H9 (cell line): ENCODE measurements at regions not wholly inside any gene's neighbourhood (a gene's known extent, or its start where the extent isn't known, plus 50 kb on each side); places are given as distances from the start of the nearest gene placed in this dataset.

Experiments
- DNase-seq: peaks from one replicate; pipeline ENCODE4 v3.0.0-alpha.2; 2017
- H2AFZ ChIP-seq: one replicate; pipeline ENCODE4 v1.6.1; 2013; ENCODE audit warnings: mild to moderate bottlenecking, low read length, control low read depth, moderate library complexity
- H2AK5ac ChIP-seq: 2 replicates; pipeline ENCODE4 v1.6.1; 2013; ENCODE audit warnings: low read length, control low read depth, mixed read lengths; ENCODE audit not compliant: insufficient read length
- H2BK120ac ChIP-seq: one replicate; pipeline ENCODE4 v1.6.1; 2013; ENCODE audit warnings: low read depth, mild to moderate bottlenecking, low read length, control low read depth, inconsistent platforms; ENCODE audit not compliant: poor library complexity, severe bottlenecking
- H2BK12ac ChIP-seq: 2 replicates; pipeline ENCODE4 v1.6.1; 2013; ENCODE audit warnings: low read length, control low read depth, mixed read lengths, low read depth; ENCODE audit not compliant: insufficient read length
- H2BK15ac ChIP-seq: 2 replicates; pipeline ENCODE4 v1.6.1; 2013; ENCODE audit warnings: low read depth, low read length, control low read depth
- H2BK20ac ChIP-seq: one replicate; pipeline ENCODE4 v1.6.1; 2013; ENCODE audit warnings: low read depth, mild to moderate bottlenecking, low read length, control low read depth, inconsistent platforms; ENCODE audit not compliant: poor library complexity, severe bottlenecking
- H2BK5ac ChIP-seq: 2 replicates; pipeline ENCODE4 v1.6.1; 2013; ENCODE audit warnings: low read length, control low read depth, mixed read lengths; ENCODE audit not compliant: insufficient read length
- H3K14ac ChIP-seq: 2 replicates; pipeline ENCODE4 v1.6.1; 2013; ENCODE audit warnings: low read length, control low read depth; ENCODE audit not compliant: insufficient read depth
- H3K18ac ChIP-seq: 2 replicates; pipeline ENCODE4 v1.6.1; 2013; ENCODE audit warnings: low read depth, mild to moderate bottlenecking, mixed read lengths, low read length, control low read depth; ENCODE audit not compliant: insufficient read length
- H3K23ac ChIP-seq: 2 replicates; pipeline ENCODE4 v1.6.1; 2013; ENCODE audit warnings: low read length, control low read depth, mixed read lengths, low read depth; ENCODE audit not compliant: insufficient read length
- H3K23me2 ChIP-seq: 2 replicates; pipeline ENCODE4 v1.6.1; 2013; ENCODE audit warnings: low read depth, mild to moderate bottlenecking, mixed read lengths, low read length, control low read depth; ENCODE audit not compliant: insufficient read length, poor library complexity, severe bottlenecking
- H3K27ac ChIP-seq: 2 replicates; pipeline ENCODE4 v1.5.1; 2013; ENCODE audit warnings: low read length, control low read depth, mixed read lengths, low read depth; ENCODE audit not compliant: insufficient read length
- H3K27me3 ChIP-seq: 2 replicates; pipeline ENCODE4 v1.6.1; 2013; ENCODE audit warnings: low read length, control low read depth, inconsistent platforms; ENCODE audit not compliant: insufficient read depth
- H3K4ac ChIP-seq: 2 replicates; pipeline ENCODE4 v1.6.1; 2013; ENCODE audit warnings: low read depth, mild to moderate bottlenecking, control low read depth, inconsistent platforms, low read length, moderate library complexity
- H3K4me1 ChIP-seq: 2 replicates; pipeline ENCODE4 v1.6.1; 2013; ENCODE audit warnings: low read length, control low read depth, inconsistent platforms; ENCODE audit not compliant: insufficient read depth
- H3K4me2 ChIP-seq: 2 replicates; pipeline ENCODE4 v1.6.1; 2013; ENCODE audit warnings: low read length, control low read depth, mixed read lengths; ENCODE audit not compliant: insufficient read length, insufficient read depth
- H3K56ac ChIP-seq: 2 replicates; pipeline ENCODE4 v1.6.1; 2013; ENCODE audit warnings: low read depth, mild to moderate bottlenecking, mixed read lengths, low read length, control low read depth; ENCODE audit not compliant: insufficient read length
- H3K79me1 ChIP-seq: 2 replicates; pipeline ENCODE4 v1.6.1; 2013; ENCODE audit warnings: low read depth, mild to moderate bottlenecking, moderate library complexity, low read length, control low read depth, inconsistent platforms; ENCODE audit not compliant: insufficient read depth, poor library complexity, severe bottlenecking
- H3K79me2 ChIP-seq: 2 replicates; pipeline ENCODE4 v1.6.1; 2013; ENCODE audit warnings: low read length, control low read depth, inconsistent platforms; ENCODE audit not compliant: insufficient read depth
- H3K9ac ChIP-seq: 2 replicates; pipeline ENCODE4 v1.6.1; 2013; ENCODE audit warnings: low read length, control low read depth, mixed read lengths; ENCODE audit not compliant: insufficient read length; ENCODE audit errors: extremely low read depth
- H3K9me3 ChIP-seq: one replicate; pipeline ENCODE4 v1.6.1; 2013; ENCODE audit warnings: low read depth, low read length, inconsistent platforms; ENCODE audit not compliant: control insufficient read depth
- H3T11ph ChIP-seq: one replicate; pipeline ENCODE4 v1.6.1; 2013; ENCODE audit warnings: mild to moderate bottlenecking, low read length, control low read depth, inconsistent platforms
- H4K20me1 ChIP-seq: one replicate; pipeline ENCODE4 v1.6.1; 2013; ENCODE audit not compliant: control insufficient read depth, insufficient read length, insufficient read depth
- H4K5ac ChIP-seq: 2 replicates; pipeline ENCODE4 v1.6.1; 2013; ENCODE audit warnings: low read depth, mild to moderate bottlenecking, mixed read lengths, low read length, control low read depth; ENCODE audit not compliant: insufficient read length
- H4K8ac ChIP-seq: replicated peaks from 2 replicates; pipeline ENCODE4 v1.6.1; 2013; ENCODE audit warnings: low read length, control low read depth, mixed read lengths, low read depth; ENCODE audit not compliant: insufficient read length
- H4K91ac ChIP-seq: 2 replicates; pipeline ENCODE4 v1.6.1; 2013; ENCODE audit warnings: low read depth, mild to moderate bottlenecking, moderate library complexity, mixed read lengths, low read length, control low read depth; ENCODE audit not compliant: insufficient read length
- H3K27ac Mint-ChIP-seq, 3 experiments: 2 replicates in 2 of 3; 3 replicates in 1 of 3; pipeline ENCODE4 v1.8.0; 2020 to 2021; ENCODE audit warnings: mixed read lengths in 3 of 3, mild to moderate bottlenecking in 1 of 3, moderate library complexity in 1 of 3
- H3K27me3 Mint-ChIP-seq: 2 replicates; pipeline ENCODE4 v1.8.0; 2021; ENCODE audit warnings: low read depth, mild to moderate bottlenecking, moderate library complexity, mixed read lengths
- H3K36me3 Mint-ChIP-seq, 3 experiments: 2 replicates in 2 of 3; 3 replicates in 1 of 3; pipeline ENCODE4 v1.8.0; 2020 to 2021; ENCODE audit warnings: low read depth in 3 of 3, mixed read lengths in 3 of 3; ENCODE audit not compliant: insufficient read depth in 1 of 3
- H3K4me1 Mint-ChIP-seq, 2 experiments: 2 replicates each; pipeline ENCODE4 v1.8.0; 2020; ENCODE audit warnings: mixed read lengths in 2 of 2
- H3K4me3 Mint-ChIP-seq, 2 experiments: 2 replicates in 1 of 2; 3 replicates in 1 of 2; pipeline ENCODE4 v1.8.0; 2020 to 2021; ENCODE audit warnings: mild to moderate bottlenecking in 2 of 2, mixed read lengths in 2 of 2, moderate library complexity in 1 of 2
- H3K9me3 Mint-ChIP-seq, 2 experiments: 2 replicates in 1 of 2; 3 replicates in 1 of 2; pipeline ENCODE4 v1.8.0; 2020; ENCODE audit warnings: mild to moderate bottlenecking in 2 of 2, mixed read lengths in 2 of 2, moderate library complexity in 1 of 2
- WGBS: extraction: QIAGEN DNeasy Blood & Tissue Kit; methylation state at CpG from one replicate; pipeline ENCODE4 v1.1.7; 2013; ENCODE audit warnings: missing lambda C conversion rate, low lambda C conversion rate, mixed read lengths; ENCODE audit not compliant: insufficient read length; ENCODE audit errors: extremely low coverage; 5-methylcytosine and 5-hydroxymethylcytosine counted together
- TF ChIP-seq, protein P1 (sequence below): fragments of 200-600 bp; sonication (generic); conservative IDR thresholded peaks from 3 replicates; pipeline ENCODE4 v1.8.0; 2021; ENCODE audit warnings: antibody characterized with exemption, mild to moderate bottlenecking

DNA sequence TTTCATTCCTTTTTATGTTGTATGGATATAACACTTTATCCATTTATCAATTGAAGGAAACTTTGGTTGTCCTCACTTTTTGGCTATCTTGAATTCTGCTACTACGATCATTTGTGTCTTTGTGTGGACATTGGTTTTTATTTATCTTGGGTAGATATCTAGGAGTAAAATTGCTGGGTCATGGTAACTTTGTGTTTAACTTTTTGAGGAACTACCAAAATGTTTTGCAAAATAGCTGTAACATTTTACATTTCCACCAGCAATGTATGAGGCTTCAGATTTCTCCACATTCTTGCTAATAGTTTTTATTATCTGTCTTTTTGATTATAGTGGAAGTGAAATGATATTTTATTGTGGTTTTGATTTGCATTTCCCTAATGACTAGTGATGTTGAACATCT lies 55.6 kb downstream of the TLNRD1 start:
- no peak overlapping the region for H4K91ac ChIP-seq
- no peak overlapping the region for H3K4me2 ChIP-seq
- H3K79me2 ChIP-seq: no peaks in the 10 kb centered on the region
- H3T11ph ChIP-seq: no peak overlapping the region
- no peaks in the 10 kb centered on the region for H3K4me1 ChIP-seq
- H2BK120ac ChIP-seq: no peak overlapping the region
- no peak overlapping the region for H3K56ac ChIP-seq
- no CpG with 5 or more reads among the region's 1 CpG for WGBS
- no peak overlapping the region for H2AFZ ChIP-seq
- no peak for DNase-seq
- no peak overlapping the region for H4K5ac ChIP-seq
- no peak overlapping the region for H3K4me3 Mint-ChIP-seq
- H3K27ac Mint-ChIP-seq: no peak overlapping the region
- H2BK20ac ChIP-seq: no peak overlapping the region
- no peak overlapping the region for H3K27ac ChIP-seq
- H3K23ac ChIP-seq: no peak overlapping the region
- no peak overlapping the region for H3K9ac ChIP-seq
- peaks cover 3% of the 10 kb centered on the region for H3K27me3 Mint-ChIP-seq
- H3K4ac ChIP-seq: no peak overlapping the region
- no peak overlapping the region for H2AK5ac ChIP-seq
- H3K9me3 ChIP-seq: no peaks in the 10 kb centered on the region
- no peaks in the 10 kb centered on the region; a peak in 1 of 5 replicates for H3K9me3 Mint-ChIP-seq
- no peak overlapping the region for H2BK15ac ChIP-seq
- no peaks in the 10 kb centered on the region for H3K4me1 Mint-ChIP-seq
- no peaks in the 10 kb centered on the region for H3K79me1 ChIP-seq
- TF ChIP-seq, protein P1, sequence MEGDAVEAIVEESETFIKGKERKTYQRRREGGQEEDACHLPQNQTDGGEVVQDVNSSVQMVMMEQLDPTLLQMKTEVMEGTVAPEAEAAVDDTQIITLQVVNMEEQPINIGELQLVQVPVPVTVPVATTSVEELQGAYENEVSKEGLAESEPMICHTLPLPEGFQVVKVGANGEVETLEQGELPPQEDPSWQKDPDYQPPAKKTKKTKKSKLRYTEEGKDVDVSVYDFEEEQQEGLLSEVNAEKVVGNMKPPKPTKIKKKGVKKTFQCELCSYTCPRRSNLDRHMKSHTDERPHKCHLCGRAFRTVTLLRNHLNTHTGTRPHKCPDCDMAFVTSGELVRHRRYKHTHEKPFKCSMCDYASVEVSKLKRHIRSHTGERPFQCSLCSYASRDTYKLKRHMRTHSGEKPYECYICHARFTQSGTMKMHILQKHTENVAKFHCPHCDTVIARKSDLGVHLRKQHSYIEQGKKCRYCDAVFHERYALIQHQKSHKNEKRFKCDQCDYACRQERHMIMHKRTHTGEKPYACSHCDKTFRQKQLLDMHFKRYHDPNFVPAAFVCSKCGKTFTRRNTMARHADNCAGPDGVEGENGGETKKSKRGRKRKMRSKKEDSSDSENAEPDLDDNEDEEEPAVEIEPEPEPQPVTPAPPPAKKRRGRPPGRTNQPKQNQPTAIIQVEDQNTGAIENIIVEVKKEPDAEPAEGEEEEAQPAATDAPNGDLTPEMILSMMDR: no peak
- no peak overlapping the region for H4K8ac ChIP-seq
- H3K18ac ChIP-seq: no peak overlapping the region
- no peak overlapping the region for H2BK5ac ChIP-seq
- no peaks in the 10 kb centered on the region for H3K36me3 Mint-ChIP-seq
- no peak overlapping the region for H3K14ac ChIP-seq
- H3K23me2 ChIP-seq: no peaks in the 10 kb centered on the region
- H4K20me1 ChIP-seq: no peaks in the 10 kb centered on the region
- no peaks in the 10 kb centered on the region for H3K27me3 ChIP-seq
- no peak overlapping the region for H2BK12ac ChIP-seq
